NCI-H226 (cell line): ENCODE measurements at regions not wholly inside any gene's neighbourhood (a gene's known extent, or its start where the extent isn't known, plus 50 kb on each side); places are given as distances from the start of the nearest gene placed in this dataset.

Experiments used
- DNase-seq: peaks from one replicate; pipeline ENCODE4 v3.0.0-alpha.2; 2015

- DNase-seq, result no peak
These were observed 87.7 kb downstream of the ERCC5 start for GRCh38 chr13:102933523-102933922.

GRCh38 chr13:102933122-102933521 lies 87.3 kb downstream of the ERCC5 start:
- no peak for DNase-seq

GRCh38 chr13:102932331-102932730 lies 86.5 kb downstream of the ERCC5 start:
- DNase-seq, result no peak

- no peak for DNase-seq
These were observed 84.7 kb downstream of the ERCC5 start for GRCh38 chr13:102930566-102930965.

GRCh38 chr13:102928941-102929675 lies 83.3 kb downstream of the ERCC5 start:
- DNase-seq, result no peak
